Loucy (cell line): ENCODE measurements at regions not wholly inside any gene's neighbourhood (a gene's known extent, or its start where the extent isn't known, plus 50 kb on each side); places are given as distances from the start of the nearest gene placed in this dataset.

Experiments
- H2AFZ ChIP-seq: fragments of 200-600 bp; sonication (generic); 2 replicates; pipeline ENCODE4 v1.6.0; 2016; ENCODE audit warnings: antibody characterized with exemption, mild to moderate bottlenecking, low read length, moderate library complexity
- H3F3A ChIP-seq: fragments of 200-600 bp; 2 replicates; pipeline ENCODE4 v1.6.0; 2016; ENCODE audit warnings: antibody characterized with exemption, low read depth, mild to moderate bottlenecking
- H3K27me3 ChIP-seq: fragments of 200-600 bp; sonication (generic); 2 replicates; pipeline ENCODE4 v1.6.1; 2014; ENCODE audit warnings: low read length, mild to moderate bottlenecking; ENCODE audit not compliant: insufficient read depth, poor library complexity, severe bottlenecking
- H3K36me3 ChIP-seq: fragments of 200-600 bp; sonication (generic); 2 replicates; pipeline ENCODE4 v1.6.1; 2016; ENCODE audit warnings: low read length; ENCODE audit not compliant: insufficient read depth
- H3K4me1 ChIP-seq: fragments of 200-600 bp; sonication (generic); 2 replicates; pipeline ENCODE4 v1.5.1; 2014; ENCODE audit warnings: low read length, mild to moderate bottlenecking; ENCODE audit not compliant: insufficient read depth, poor library complexity, severe bottlenecking
- H3K4me2 ChIP-seq: fragments of 200-600 bp; sonication (generic); 2 replicates; pipeline ENCODE4 v1.6.0; 2014; ENCODE audit warnings: antibody characterized with exemption, low read length, low read depth, mild to moderate bottlenecking; ENCODE audit not compliant: poor library complexity, severe bottlenecking
- H3K4me3 ChIP-seq: fragments of 200-600 bp; sonication (generic); 2 replicates; pipeline ENCODE4 v1.5.1; 2014; ENCODE audit warnings: low read length, mild to moderate bottlenecking, mixed read lengths; ENCODE audit not compliant: poor library complexity, severe bottlenecking
- H3K79me2 ChIP-seq: fragments of 200-600 bp; sonication (generic); 2 replicates; pipeline ENCODE4 v1.6.1; 2014; ENCODE audit warnings: low read length; ENCODE audit not compliant: insufficient read depth
- H3K9ac ChIP-seq: fragments of 200-600 bp; sonication (generic); 2 replicates; pipeline ENCODE4 v1.6.0; 2014; ENCODE audit warnings: mild to moderate bottlenecking, low read depth, low read length, moderate library complexity; ENCODE audit not compliant: poor library complexity, severe bottlenecking
- H3K9me2 ChIP-seq: fragments of 200-600 bp; sonication (generic); replicated peaks from 2 replicates; pipeline ENCODE4 v1.6.1; 2016; ENCODE audit warnings: low read depth, low read length, mixed read lengths
- H3K9me3 ChIP-seq: fragments of 200-600 bp; sonication (generic); 2 replicates; pipeline ENCODE4 v1.6.1; 2014; ENCODE audit warnings: mild to moderate bottlenecking, antibody characterized with exemption, low read length, low read depth; ENCODE audit not compliant: insufficient read depth
- H4K20me1 ChIP-seq: fragments of 200-600 bp; sonication (generic); 2 replicates; pipeline ENCODE4 v1.6.0; 2014; ENCODE audit warnings: antibody characterized with exemption, low read length, mild to moderate bottlenecking; ENCODE audit not compliant: insufficient read depth, poor library complexity, severe bottlenecking
- CTCF ChIP-seq: fragments of 200-600 bp; sonication (generic); conservative IDR thresholded peaks from 2 replicates; pipeline ENCODE4 v1.5.1; 2014; ENCODE audit warnings: mild to moderate bottlenecking, antibody characterized with exemption, low read length
- EZH2phosphoT487 ChIP-seq: fragments of 200-600 bp; IDR thresholded peaks from 2 replicates; pipeline ENCODE4 v1.6.1; 2018; ENCODE audit warnings: antibody characterized with exemption, mild to moderate bottlenecking, moderate library complexity, borderline replicate concordance

GRCh38 chr6:4382362-4382853 lies 247.0 kb upstream of the ECI2 start:
- Histone ChIP-seq H3K27me3 (no peaks in the 10 kb centered on the region), H4K20me1 (no peaks in the 10 kb centered on the region), H3K79me2 (no peaks in the 10 kb centered on the region), H2AFZ (no peak overlapping the region), H3F3A (no peaks in the 10 kb centered on the region), H3K9me3 (peaks cover 5% of the 10 kb centered on the region; the same call in 1 of the 2 replicates), H3K4me2 (no peak overlapping the region), H3K9me2 (no peaks in the 10 kb centered on the region), H3K4me3 (no peak overlapping the region), H3K36me3 (no peaks in the 10 kb centered on the region), H3K4me1 (no peaks in the 10 kb centered on the region), H3K9ac (no peak overlapping the region)
- TF ChIP-seq CTCF (no peak), EZH2phosphoT487 (no peak)

- H3K79me2 ChIP-seq, result no peaks in the 10 kb centered on the region
- no peak overlapping the region for H3K4me3 ChIP-seq
- TF ChIP-seq EZH2phosphoT487, result no peak
- TF ChIP-seq CTCF, result no peak
- H3K36me3 ChIP-seq, result no peaks in the 10 kb centered on the region
- H3K9me3 ChIP-seq, result peaks cover 5% of the 10 kb centered on the region; the same call in 1 of the 2 replicates
- no peak overlapping the region for H3K4me2 ChIP-seq
- H4K20me1 ChIP-seq, result no peaks in the 10 kb centered on the region
- H3K9ac ChIP-seq, result no peak overlapping the region
- H3K4me1 ChIP-seq, result no peaks in the 10 kb centered on the region
- H2AFZ ChIP-seq, result no peak overlapping the region
- no peaks in the 10 kb centered on the region for H3F3A ChIP-seq
- H3K27me3 ChIP-seq, result no peaks in the 10 kb centered on the region
- no peaks in the 10 kb centered on the region for H3K9me2 ChIP-seq
Measured at GRCh38 chr6:4381381-4381780, 246.0 kb upstream of the ECI2 start.

DNA sequence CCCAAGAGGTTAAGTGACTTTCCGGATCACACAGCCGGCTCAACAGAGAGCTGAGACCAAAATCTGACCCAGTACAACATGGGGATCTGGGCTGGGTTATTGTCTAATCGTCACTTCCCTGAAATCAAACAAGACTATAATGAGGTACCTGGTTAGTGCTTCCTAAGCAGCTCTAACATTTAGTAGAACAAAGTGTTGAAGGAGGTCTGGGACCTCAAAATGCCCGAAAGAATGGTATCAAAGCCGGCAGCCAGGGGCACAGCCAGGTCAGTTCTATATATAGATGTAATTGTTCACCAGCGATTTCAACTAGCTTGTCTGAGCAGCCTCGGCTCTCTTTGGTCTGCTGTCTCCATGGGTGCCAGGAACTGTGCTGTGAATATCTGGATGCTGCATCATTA lies 245.5 kb upstream of the ECI2 start:
- peaks cover 5% of the 10 kb centered on the region; the same call in 1 of the 2 replicates for H3K9me3 ChIP-seq
- TF ChIP-seq CTCF, result no peak
- TF ChIP-seq EZH2phosphoT487, result no peak
- H4K20me1 ChIP-seq, result no peaks in the 10 kb centered on the region
- H3K79me2 ChIP-seq, result no peaks in the 10 kb centered on the region
- H3K36me3 ChIP-seq, result no peaks in the 10 kb centered on the region
- H3K4me1 ChIP-seq, result no peaks in the 10 kb centered on the region
- H3K4me2 ChIP-seq, result no peak overlapping the region
- no peak overlapping the region for H3K9ac ChIP-seq
- H2AFZ ChIP-seq, result no peak overlapping the region
- no peaks in the 10 kb centered on the region for H3K27me3 ChIP-seq
- H3K9me2 ChIP-seq, result no peaks in the 10 kb centered on the region
- no peak overlapping the region for H3K4me3 ChIP-seq
- H3F3A ChIP-seq, result no peaks in the 10 kb centered on the region
